HepG2 (cell line): ENCODE measurements at regions not wholly inside any gene's neighbourhood (a gene's known extent, or its start where the extent isn't known, plus 50 kb on each side); places are given as distances from the start of the nearest gene placed in this dataset.

Experiments
- ATAC-seq: fragments of 200-7000 bp; cut with Tn5 transposase; 3 replicates; pipeline ENCODE4 v1.9.1; 2020; ENCODE audit warnings: mild to moderate bottlenecking, moderate library complexity
- BruUV-seq: library from RNA; stranded (reverse); fragments of 400-500 nt; replicated peaks from 2 replicates; lab custom pipeline; 2021; lab: Mats Ljungman, UMichigan
- CTCF ChIA-PET: fragments of 300-600 bp; formaldehyde crosslinking; extraction: SDS; loops from one replicate; lab custom pipeline; 2021; ENCODE audit warnings: low total read pairs, inconsistent platforms, low intra/inter-chr PET ratio; lab: Yijun Ruan, JAX
- POLR2A ChIA-PET: fragments of 350-600 bp; sonication (Branson Sonifier 250); formaldehyde crosslinking; loops from one replicate; lab custom pipeline; 2020; ENCODE audit warnings: antibody characterized with exemption, inconsistent platforms; lab: Yijun Ruan, JAX
- DNase-seq: peaks from one replicate; pipeline ENCODE4 v3.0.0-alpha.2; 2015; ENCODE audit warnings: low spot score
- FAIRE-seq: peaks from 3 replicates; lab custom pipeline; 2011; peaks lifted over from hg19 to GRCh38; lab: Jason Lieb, UNC
- H2AFZ ChIP-seq: one replicate; pipeline ENCODE4 v1.6.1; 2011; ENCODE audit warnings: low read length, inconsistent platforms
- H3K27ac ChIP-seq: fragments of 300-600 bp; 3 replicates; pipeline ENCODE4 v1.8.0; 2011; ENCODE audit warnings: mixed run types, mild to moderate bottlenecking, mixed read lengths, low read length, inconsistent platforms; ENCODE audit not compliant: insufficient read depth; ENCODE audit errors: extremely low read length
- H3K27me3 ChIP-seq, 2 experiments: fragments of 200-600 bp in 1 of 2; 2 replicates in 1 of 2; 3 replicates in 1 of 2; pipeline versions ENCODE4 v1.6.0 to v1.8.0; 2011; ENCODE audit warnings: low read length in 2 of 2, mild to moderate bottlenecking in 2 of 2, moderate library complexity in 2 of 2, inconsistent platforms in 1 of 2; ENCODE audit not compliant: insufficient read depth in 2 of 2, control insufficient read depth in 1 of 2
- H3K36me3 ChIP-seq, 2 experiments: fragments of 200-600 bp in 1 of 2; replicated peaks in 1 of 2; 2 replicates in 1 of 2; 3 replicates in 1 of 2; pipeline versions ENCODE4 v1.5.1 to v1.8.0; 2011; ENCODE audit warnings: low read length in 2 of 2, inconsistent platforms in 1 of 2; ENCODE audit not compliant: insufficient read depth in 2 of 2, control insufficient read depth in 1 of 2
- H3K4me1 ChIP-seq: 2 replicates; pipeline ENCODE4 v1.5.1; 2012; ENCODE audit warnings: low read length, inconsistent platforms; ENCODE audit not compliant: insufficient read depth
- H3K4me2 ChIP-seq: 2 replicates; pipeline ENCODE4 v1.6.0; 2011; ENCODE audit warnings: low read depth, low read length, inconsistent platforms
- H3K4me3 ChIP-seq, 3 experiments: fragments of 200-600 bp in 1 of 3; sonication (generic), shearing (Covaris generic) in 1 of 3; replicated peaks in 1 of 3; 2 replicates each; pipeline ENCODE4 v1.5.1; 2011 to 2016; ENCODE audit warnings: low read length in 3 of 3, inconsistent platforms in 2 of 3, low read depth in 2 of 3, mild to moderate bottlenecking in 2 of 3, control low read depth in 1 of 3, mixed read lengths in 1 of 3; ENCODE audit not compliant: insufficient read depth in 1 of 3
- H3K79me2 ChIP-seq: one replicate; pipeline ENCODE4 v1.6.1; 2011; ENCODE audit warnings: low read length, inconsistent platforms; ENCODE audit not compliant: insufficient read depth
- H3K9ac ChIP-seq: 2 replicates; pipeline ENCODE4 v1.6.0; 2011; ENCODE audit warnings: mild to moderate bottlenecking, low read depth, low read length, inconsistent platforms; ENCODE audit not compliant: insufficient read depth
- H3K9me3 ChIP-seq: 2 replicates; pipeline ENCODE4 v1.5.1; 2012; ENCODE audit warnings: mild to moderate bottlenecking, low read length
- H4K20me1 ChIP-seq: 2 replicates; pipeline ENCODE4 v1.6.0; 2011; ENCODE audit warnings: inconsistent platforms, mild to moderate bottlenecking, low read length, moderate library complexity; ENCODE audit not compliant: insufficient read depth
- HMG20B ChIP-seq: conservative IDR thresholded peaks from 2 replicates; pipeline ENCODE4 v1.6.1; 2016; ENCODE audit warnings: missing genetic modification reagents, missing compliant biosample characterization
- REL ChIP-seq: sonication (generic); formaldehyde crosslinking; conservative IDR thresholded peaks from 2 replicates; pipeline ENCODE4 v1.8.0; 2022; ENCODE audit warnings: mild to moderate bottlenecking, missing genetic modification reagents, moderate library complexity
- SIN3A ChIP-seq: IDR thresholded peaks from 2 replicates; pipeline ENCODE4 v1.6.1; 2011; ENCODE audit warnings: low read depth, mild to moderate bottlenecking, control low read depth, low read length, borderline replicate concordance
- SOX5 ChIP-seq: IDR thresholded peaks from 2 replicates; pipeline ENCODE4 v1.6.1; 2016; ENCODE audit warnings: borderline replicate concordance
- TGIF2 ChIP-seq: IDR thresholded peaks from 2 replicates; pipeline ENCODE4 v1.6.1; 2016; ENCODE audit warnings: control low read depth, missing compliant biosample characterization
- ZKSCAN8 ChIP-seq: IDR thresholded peaks from 2 replicates; pipeline ENCODE4 v1.6.1; 2016; ENCODE audit warnings: borderline replicate concordance, missing genetic modification reagents, missing compliant biosample characterization
- ZNF550 ChIP-seq: sonication (generic); formaldehyde crosslinking; IDR thresholded peaks from 2 replicates; pipeline ENCODE4 v1.4.0; 2020; ENCODE audit warnings: mild to moderate bottlenecking, missing genetic modification reagents, borderline replicate concordance
- WGBS: methylation state at CpG from one replicate; pipeline ENCODE4 v1.1.6; 2017; ENCODE audit warnings: low lambda C conversion rate; 5-methylcytosine and 5-hydroxymethylcytosine counted together
- in situ Hi-C: cut with HindIII; loops from 2 replicates; pipeline ENCODE4 v1.10.0; 2017; ENCODE audit warnings: low pct_unique_long_range_greater_than_20kb; ENCODE audit not compliant: extremely low pct_ligation_motif_present
- intact Hi-C: fragments of 100-400 bp; cut with micrococcal nuclease; formaldehyde crosslinking; loops from one replicate; pipeline ENCODE4 v1.10.0; 2022; ENCODE audit not compliant: unreplicated experiment
- TF ChIP-seq, protein P1 (sequence below): sonication (generic); formaldehyde crosslinking; conservative IDR thresholded peaks from 2 replicates; pipeline ENCODE4 v1.4.0; 2020; ENCODE audit warnings: missing genetic modification reagents
- TF ChIP-seq, protein P2 (sequence below): sonication (generic); formaldehyde crosslinking; IDR thresholded peaks from 2 replicates; pipeline ENCODE4 v1.4.0; 2020; ENCODE audit warnings: missing genetic modification reagents, mild to moderate bottlenecking, borderline replicate concordance

DNA sequence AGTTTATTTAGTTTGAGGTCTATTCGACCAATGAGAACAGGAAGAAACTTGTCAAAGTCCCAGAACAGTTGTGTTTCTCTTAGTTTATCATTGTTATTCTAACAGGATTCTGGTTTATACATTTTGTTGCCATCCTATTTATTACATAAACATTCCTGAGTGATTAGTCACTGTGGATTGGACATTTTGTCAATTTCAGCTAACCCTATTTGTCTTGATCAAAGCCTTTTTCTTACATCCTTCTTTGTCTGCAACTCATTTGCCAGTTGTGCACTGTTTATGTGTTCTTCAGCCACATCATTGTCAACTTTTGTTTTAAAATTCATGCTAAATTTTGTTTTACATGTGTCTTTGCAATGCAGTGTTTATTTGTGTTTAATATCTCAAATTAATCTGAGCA lies 886.0 kb upstream of the SLC10A2 start:
- no peaks in the 10 kb centered on the region for H3K4me1 ChIP-seq

More for the DNA sequence above, 886.0 kb upstream of the SLC10A2 start:
- Histone ChIP-seq H3K36me3 (no peaks in the 10 kb centered on the region), H3K27ac (no peak overlapping the region)
- FAIRE-seq (no peak), DNase-seq (no peak)
- TF ChIP-seq SOX5 (CRISPR knock-in tag) (no peak), ZNF550 (no peak), HMG20B (CRISPR knock-in tag) (no peak), REL (CRISPR knock-in tag) (no peak), ZKSCAN8 (no peak), SIN3A (no peak), TGIF2 (no peak)
- TF ChIP-seq, protein P1, sequence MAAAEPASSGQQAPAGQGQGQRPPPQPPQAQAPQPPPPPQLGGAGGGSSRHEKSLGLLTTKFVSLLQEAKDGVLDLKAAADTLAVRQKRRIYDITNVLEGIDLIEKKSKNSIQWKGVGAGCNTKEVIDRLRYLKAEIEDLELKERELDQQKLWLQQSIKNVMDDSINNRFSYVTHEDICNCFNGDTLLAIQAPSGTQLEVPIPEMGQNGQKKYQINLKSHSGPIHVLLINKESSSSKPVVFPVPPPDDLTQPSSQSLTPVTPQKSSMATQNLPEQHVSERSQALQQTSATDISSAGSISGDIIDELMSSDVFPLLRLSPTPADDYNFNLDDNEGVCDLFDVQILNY, result no peak
- TF ChIP-seq, protein P2, sequence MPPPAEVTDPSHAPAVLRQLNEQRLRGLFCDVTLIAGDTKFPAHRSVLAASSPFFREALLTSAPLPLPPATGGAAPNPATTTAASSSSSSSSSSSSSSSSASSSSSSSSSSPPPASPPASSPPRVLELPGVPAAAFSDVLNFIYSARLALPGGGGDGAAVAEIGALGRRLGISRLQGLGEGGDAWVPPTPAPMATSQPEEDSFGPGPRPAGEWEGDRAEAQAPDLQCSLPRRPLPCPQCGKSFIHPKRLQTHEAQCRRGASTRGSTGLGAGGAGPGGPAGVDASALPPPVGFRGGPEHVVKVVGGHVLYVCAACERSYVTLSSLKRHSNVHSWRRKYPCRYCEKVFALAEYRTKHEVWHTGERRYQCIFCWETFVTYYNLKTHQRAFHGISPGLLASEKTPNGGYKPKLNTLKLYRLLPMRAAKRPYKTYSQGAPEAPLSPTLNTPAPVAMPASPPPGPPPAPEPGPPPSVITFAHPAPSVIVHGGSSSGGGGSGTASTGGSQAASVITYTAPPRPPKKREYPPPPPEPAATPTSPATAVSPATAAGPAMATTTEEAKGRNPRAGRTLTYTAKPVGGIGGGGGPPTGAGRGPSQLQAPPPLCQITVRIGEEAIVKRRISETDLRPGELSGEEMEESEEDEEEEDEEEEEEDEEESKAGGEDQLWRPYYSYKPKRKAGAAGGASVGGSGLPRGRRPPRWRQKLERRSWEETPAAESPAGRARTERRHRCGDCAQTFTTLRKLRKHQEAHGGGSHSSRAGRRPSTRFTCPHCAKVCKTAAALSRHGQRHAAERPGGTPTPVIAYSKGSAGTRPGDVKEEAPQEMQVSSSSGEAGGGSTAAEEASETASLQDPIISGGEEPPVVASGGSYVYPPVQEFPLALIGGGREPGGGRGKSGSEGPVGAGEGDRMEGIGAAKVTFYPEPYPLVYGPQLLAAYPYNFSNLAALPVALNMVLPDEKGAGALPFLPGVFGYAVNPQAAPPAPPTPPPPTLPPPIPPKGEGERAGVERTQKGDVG (CRISPR knock-in tag), result no peak
- TF ChIP-seq, all 625 proteins: peak for 0
- ChIA-PET CTCF (no interaction called here), POLR2A (no interaction called here)
- Histone ChIP-seq H2AFZ (no peak overlapping the region), H3K4me3 (no peak overlapping the region), H3K9ac (no peak overlapping the region), H3K9me3 (peaks cover 48% of the 10 kb centered on the region), H3K27me3 (no peaks in the 10 kb centered on the region), H3K4me2 (no peak overlapping the region), H3K79me2 (no peaks in the 10 kb centered on the region), H4K20me1 (no peaks in the 10 kb centered on the region)
- in situ Hi-C loops, result no loop called here
- 0% methylated on average over 1 of the region's 1 CpG for WGBS
- ATAC-seq, result no peak
- BruUV-seq, result no TSS peak
- intact Hi-C loops, result no loop called here
